ENCODE measurements at regions not wholly inside any gene's neighbourhood (a gene's known extent, or its start where the extent isn't known, plus 50 kb on each side); places are given as distances from the start of the nearest gene placed in this dataset.

DNA sequence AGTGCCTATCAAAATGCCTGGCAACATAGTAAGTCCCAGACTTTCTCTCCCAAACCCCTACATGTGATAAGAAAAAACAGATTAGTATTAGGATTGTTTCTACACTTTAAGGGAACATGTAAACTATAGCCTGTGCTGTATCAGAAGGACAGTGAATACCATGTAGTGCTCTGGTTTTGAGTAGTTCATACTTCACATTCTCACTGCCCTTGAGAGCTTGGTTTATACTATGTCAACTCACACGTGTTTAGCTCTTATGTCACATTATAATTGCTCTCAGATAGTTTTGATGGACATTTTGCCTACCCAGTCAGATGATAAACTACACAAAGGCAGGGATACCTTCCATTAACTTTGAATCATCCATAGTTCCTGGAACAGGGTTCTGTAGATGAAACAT is 58.0 kb upstream of the PGRMC2 start:
- TF ChIP-seq ZNF121 (CRISPR knock-in tag; IDR thresholded peaks at IDR 0.05) (no peak), SP1 (CRISPR knock-in tag; conservative IDR thresholded peaks at IDR 0.05) (no peak), NR1H2 (CRISPR knock-in tag; IDR thresholded peaks at IDR 0.05) (no peak), JUN (CRISPR knock-in tag; IDR thresholded peaks at IDR 0.05) (no peak), GABPB1 (CRISPR knock-in tag; IDR thresholded peaks at IDR 0.05) (no peak), CREB1 (CRISPR knock-in tag; IDR thresholded peaks at IDR 0.05) (no peak), MAX (CRISPR knock-in tag; IDR thresholded peaks at IDR 0.05) (no peak), TCF7 (CRISPR knock-in tag; IDR thresholded peaks at IDR 0.05; ENCODE audit: low read depth) (no peak), FOXJ3 (CRISPR knock-in tag; IDR thresholded peaks at IDR 0.05; ENCODE audit: borderline replicate concordance) (no peak)
- TF ChIP-seq, protein P1, sequence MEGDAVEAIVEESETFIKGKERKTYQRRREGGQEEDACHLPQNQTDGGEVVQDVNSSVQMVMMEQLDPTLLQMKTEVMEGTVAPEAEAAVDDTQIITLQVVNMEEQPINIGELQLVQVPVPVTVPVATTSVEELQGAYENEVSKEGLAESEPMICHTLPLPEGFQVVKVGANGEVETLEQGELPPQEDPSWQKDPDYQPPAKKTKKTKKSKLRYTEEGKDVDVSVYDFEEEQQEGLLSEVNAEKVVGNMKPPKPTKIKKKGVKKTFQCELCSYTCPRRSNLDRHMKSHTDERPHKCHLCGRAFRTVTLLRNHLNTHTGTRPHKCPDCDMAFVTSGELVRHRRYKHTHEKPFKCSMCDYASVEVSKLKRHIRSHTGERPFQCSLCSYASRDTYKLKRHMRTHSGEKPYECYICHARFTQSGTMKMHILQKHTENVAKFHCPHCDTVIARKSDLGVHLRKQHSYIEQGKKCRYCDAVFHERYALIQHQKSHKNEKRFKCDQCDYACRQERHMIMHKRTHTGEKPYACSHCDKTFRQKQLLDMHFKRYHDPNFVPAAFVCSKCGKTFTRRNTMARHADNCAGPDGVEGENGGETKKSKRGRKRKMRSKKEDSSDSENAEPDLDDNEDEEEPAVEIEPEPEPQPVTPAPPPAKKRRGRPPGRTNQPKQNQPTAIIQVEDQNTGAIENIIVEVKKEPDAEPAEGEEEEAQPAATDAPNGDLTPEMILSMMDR (IDR thresholded peaks at IDR 0.05) = no peak
- TF ChIP-seq, protein P2, sequence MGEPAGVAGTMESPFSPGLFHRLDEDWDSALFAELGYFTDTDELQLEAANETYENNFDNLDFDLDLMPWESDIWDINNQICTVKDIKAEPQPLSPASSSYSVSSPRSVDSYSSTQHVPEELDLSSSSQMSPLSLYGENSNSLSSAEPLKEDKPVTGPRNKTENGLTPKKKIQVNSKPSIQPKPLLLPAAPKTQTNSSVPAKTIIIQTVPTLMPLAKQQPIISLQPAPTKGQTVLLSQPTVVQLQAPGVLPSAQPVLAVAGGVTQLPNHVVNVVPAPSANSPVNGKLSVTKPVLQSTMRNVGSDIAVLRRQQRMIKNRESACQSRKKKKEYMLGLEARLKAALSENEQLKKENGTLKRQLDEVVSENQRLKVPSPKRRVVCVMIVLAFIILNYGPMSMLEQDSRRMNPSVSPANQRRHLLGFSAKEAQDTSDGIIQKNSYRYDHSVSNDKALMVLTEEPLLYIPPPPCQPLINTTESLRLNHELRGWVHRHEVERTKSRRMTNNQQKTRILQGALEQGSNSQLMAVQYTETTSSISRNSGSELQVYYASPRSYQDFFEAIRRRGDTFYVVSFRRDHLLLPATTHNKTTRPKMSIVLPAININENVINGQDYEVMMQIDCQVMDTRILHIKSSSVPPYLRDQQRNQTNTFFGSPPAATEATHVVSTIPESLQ (CRISPR knock-in tag; IDR thresholded peaks at IDR 0.05) = no peak
- TF ChIP-seq, protein P3, sequence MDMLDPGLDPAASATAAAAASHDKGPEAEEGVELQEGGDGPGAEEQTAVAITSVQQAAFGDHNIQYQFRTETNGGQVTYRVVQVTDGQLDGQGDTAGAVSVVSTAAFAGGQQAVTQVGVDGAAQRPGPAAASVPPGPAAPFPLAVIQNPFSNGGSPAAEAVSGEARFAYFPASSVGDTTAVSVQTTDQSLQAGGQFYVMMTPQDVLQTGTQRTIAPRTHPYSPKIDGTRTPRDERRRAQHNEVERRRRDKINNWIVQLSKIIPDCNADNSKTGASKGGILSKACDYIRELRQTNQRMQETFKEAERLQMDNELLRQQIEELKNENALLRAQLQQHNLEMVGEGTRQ (CRISPR knock-in tag; IDR thresholded peaks at IDR 0.05) = no peak
- TF ChIP-seq, protein P4, sequence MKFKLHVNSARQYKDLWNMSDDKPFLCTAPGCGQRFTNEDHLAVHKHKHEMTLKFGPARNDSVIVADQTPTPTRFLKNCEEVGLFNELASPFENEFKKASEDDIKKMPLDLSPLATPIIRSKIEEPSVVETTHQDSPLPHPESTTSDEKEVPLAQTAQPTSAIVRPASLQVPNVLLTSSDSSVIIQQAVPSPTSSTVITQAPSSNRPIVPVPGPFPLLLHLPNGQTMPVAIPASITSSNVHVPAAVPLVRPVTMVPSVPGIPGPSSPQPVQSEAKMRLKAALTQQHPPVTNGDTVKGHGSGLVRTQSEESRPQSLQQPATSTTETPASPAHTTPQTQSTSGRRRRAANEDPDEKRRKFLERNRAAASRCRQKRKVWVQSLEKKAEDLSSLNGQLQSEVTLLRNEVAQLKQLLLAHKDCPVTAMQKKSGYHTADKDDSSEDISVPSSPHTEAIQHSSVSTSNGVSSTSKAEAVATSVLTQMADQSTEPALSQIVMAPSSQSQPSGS (CRISPR knock-in tag; IDR thresholded peaks at IDR 0.05; ENCODE audit: borderline replicate concordance, low read depth) = no peak
- TF ChIP-seq, protein P5, sequence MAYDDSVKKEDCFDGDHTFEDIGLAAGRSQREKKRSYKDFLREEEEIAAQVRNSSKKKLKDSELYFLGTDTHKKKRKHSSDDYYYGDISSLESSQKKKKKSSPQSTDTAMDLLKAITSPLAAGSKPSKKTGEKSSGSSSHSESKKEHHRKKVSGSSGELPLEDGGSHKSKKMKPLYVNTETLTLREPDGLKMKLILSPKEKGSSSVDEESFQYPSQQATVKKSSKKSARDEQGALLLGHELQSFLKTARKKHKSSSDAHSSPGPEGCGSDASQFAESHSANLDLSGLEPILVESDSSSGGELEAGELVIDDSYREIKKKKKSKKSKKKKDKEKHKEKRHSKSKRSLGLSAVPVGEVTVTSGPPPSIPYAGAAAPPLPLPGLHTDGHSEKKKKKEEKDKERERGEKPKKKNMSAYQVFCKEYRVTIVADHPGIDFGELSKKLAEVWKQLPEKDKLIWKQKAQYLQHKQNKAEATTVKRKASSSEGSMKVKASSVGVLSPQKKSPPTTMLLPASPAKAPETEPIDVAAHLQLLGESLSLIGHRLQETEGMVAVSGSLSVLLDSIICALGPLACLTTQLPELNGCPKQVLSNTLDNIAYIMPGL (CRISPR knock-in tag; IDR thresholded peaks at IDR 0.05) = no peak
